ENCODE measurements at regions not wholly inside any gene's neighbourhood (a gene's known extent, or its start where the extent isn't known, plus 50 kb on each side); places are given as distances from the start of the nearest gene placed in this dataset.
"Not testable (repeated sequence)": the region's sequence is repeated elsewhere in the genome, so short reads cannot be mapped to it uniquely, and the experiment has no call there.

GRCh38 chr3:5692446-5692845 lies 504.9 kb downstream of the EDEM1 start:
- DNase-seq (ENCODE audit: low spot score), result no peak

- DNase-seq (ENCODE audit: low spot score), result no peak
Measured at GRCh38 chr3:5694266-5694665, 506.8 kb downstream of the EDEM1 start.

- no peak for DNase-seq (ENCODE audit: low spot score)
Measured at GRCh38 chr3:5698851-5699250, 511.3 kb downstream of the EDEM1 start.

GRCh38 chr3:5699313-5699712 lies 511.8 kb downstream of the EDEM1 start:
- DNase-seq (ENCODE audit: low spot score), result no peak

GRCh38 chr3:5699811-5700210 lies 512.3 kb downstream of the EDEM1 start:
- no peak for DNase-seq (ENCODE audit: low spot score)

- DNase-seq (ENCODE audit: low spot score), result not testable (repeated sequence)
Measured at GRCh38 chr3:5701005-5701404, 513.5 kb downstream of the EDEM1 start.

GRCh38 chr3:5707794-5708193 lies 520.3 kb downstream of the EDEM1 start:
- no peak for DNase-seq (ENCODE audit: low spot score)

GRCh38 chr3:5709714-5710113 lies 522.2 kb downstream of the EDEM1 start:
- DNase-seq (ENCODE audit: low spot score), result no peak

- DNase-seq (ENCODE audit: low spot score), result no peak
Measured at GRCh38 chr3:5710718-5711117, 523.2 kb downstream of the EDEM1 start.

GRCh38 chr3:5717254-5717653 lies 529.7 kb downstream of the EDEM1 start:
- DNase-seq (ENCODE audit: low spot score), result no peak

- not testable (repeated sequence) for DNase-seq (ENCODE audit: low spot score)
Measured at GRCh38 chr3:5719668-5720067, 532.2 kb downstream of the EDEM1 start.

GRCh38 chr3:5725801-5726200 lies 538.3 kb downstream of the EDEM1 start:
- no peak for DNase-seq (ENCODE audit: low spot score)

- DNase-seq (ENCODE audit: low spot score), result no peak
Measured at GRCh38 chr3:5726621-5727020, 539.1 kb downstream of the EDEM1 start.

GRCh38 chr3:5727743-5728484 lies 540.4 kb downstream of the EDEM1 start:
- DNase-seq (ENCODE audit: low spot score), result no peak

GRCh38 chr3:5729852-5730251 lies 542.3 kb downstream of the EDEM1 start:
- DNase-seq (ENCODE audit: low spot score), result no peak

GRCh38 chr3:5731100-5731499 lies 543.6 kb downstream of the EDEM1 start:
- peak; percentile 15 for DNase-seq (ENCODE audit: low spot score)

GRCh38 chr3:5732081-5732480 lies 544.6 kb downstream of the EDEM1 start:
- DNase-seq (ENCODE audit: low spot score), result no peak

- DNase-seq (ENCODE audit: low spot score), result no peak
Measured at GRCh38 chr3:5733995-5734394, 546.5 kb downstream of the EDEM1 start.

- no peak for DNase-seq (ENCODE audit: low spot score)
Measured at GRCh38 chr3:5735896-5736295, 548.4 kb downstream of the EDEM1 start.

GRCh38 chr3:5739299-5739935 lies 551.9 kb downstream of the EDEM1 start:
- no peak for DNase-seq (ENCODE audit: low spot score)

GRCh38 chr3:5739949-5740348 lies 552.4 kb downstream of the EDEM1 start:
- no peak for DNase-seq (ENCODE audit: low spot score)

- no peak for DNase-seq (ENCODE audit: low spot score)
Measured at GRCh38 chr3:5741017-5741416, 553.5 kb downstream of the EDEM1 start.

GRCh38 chr3:5750091-5750490 lies 562.6 kb downstream of the EDEM1 start:
- no peak for DNase-seq (ENCODE audit: low spot score)
